ENCODE measurements at regions not wholly inside any gene's neighbourhood (a gene's known extent, or its start where the extent isn't known, plus 50 kb on each side); places are given as distances from the start of the nearest gene placed in this dataset.
"Not testable (repeated sequence)": the region's sequence is repeated elsewhere in the genome, so short reads cannot be mapped to it uniquely, and the experiment has no call there.

- no peaks in the 10 kb centered on the region for H3K27me3 Mint-ChIP-seq (ENCODE audit: low read depth)
- ATAC-seq (replicated peaks in 1 of 2) (no peak), DNase-seq (no peak)
- H3K4me1 Mint-ChIP-seq (ENCODE audit: low read depth): no peaks in the 10 kb centered on the region
- H3K9me3 Mint-ChIP-seq: peaks cover 0 to 1% of the 10 kb centered on the region in 2 donors
- H3K4me3 Mint-ChIP-seq: no peak overlapping the region
- H3K36me3 Mint-ChIP-seq (ENCODE audit: insufficient read depth in 2 of 2): no peaks in the 10 kb centered on the region
- H3K27ac Mint-ChIP-seq: no peak overlapping the region
Observed at GRCh38 chrX:35561985-35562384, 236.2 kb upstream of the MAGEB16 start.

DNA sequence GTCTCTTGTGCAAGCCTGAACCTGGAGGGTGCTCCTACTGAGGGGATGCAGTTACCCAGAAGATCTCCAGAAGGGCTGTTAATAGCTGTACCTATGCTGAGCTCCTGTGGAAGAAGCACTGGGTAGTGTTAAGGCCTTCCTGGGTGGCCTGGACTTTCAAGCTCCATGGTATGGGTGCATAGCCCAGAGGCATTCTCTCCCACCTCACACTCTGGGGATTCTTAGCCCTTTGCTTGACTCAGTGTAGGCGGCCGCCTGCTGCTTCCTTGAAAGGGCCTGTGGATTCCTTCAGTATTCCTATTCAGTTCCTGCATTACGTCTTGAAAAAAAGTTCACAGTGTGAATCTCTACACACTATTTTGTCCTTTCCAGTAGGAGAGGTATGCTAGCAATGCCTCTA lies 235.7 kb upstream of the MAGEB16 start:
- no peaks in the 10 kb centered on the region for H3K4me1 Mint-ChIP-seq (ENCODE audit: low read depth)
- no peaks in the 10 kb centered on the region for H3K36me3 Mint-ChIP-seq (ENCODE audit: insufficient read depth in 2 of 2)
- H3K9me3 Mint-ChIP-seq: peaks cover 0 to 1% of the 10 kb centered on the region in 2 donors
- H3K27me3 Mint-ChIP-seq (ENCODE audit: low read depth): no peaks in the 10 kb centered on the region
- no peak overlapping the region for H3K27ac Mint-ChIP-seq
- DNase-seq (no peak), ATAC-seq (replicated peaks in 1 of 2) (no peak)
- no peak overlapping the region for H3K4me3 Mint-ChIP-seq

DNA sequence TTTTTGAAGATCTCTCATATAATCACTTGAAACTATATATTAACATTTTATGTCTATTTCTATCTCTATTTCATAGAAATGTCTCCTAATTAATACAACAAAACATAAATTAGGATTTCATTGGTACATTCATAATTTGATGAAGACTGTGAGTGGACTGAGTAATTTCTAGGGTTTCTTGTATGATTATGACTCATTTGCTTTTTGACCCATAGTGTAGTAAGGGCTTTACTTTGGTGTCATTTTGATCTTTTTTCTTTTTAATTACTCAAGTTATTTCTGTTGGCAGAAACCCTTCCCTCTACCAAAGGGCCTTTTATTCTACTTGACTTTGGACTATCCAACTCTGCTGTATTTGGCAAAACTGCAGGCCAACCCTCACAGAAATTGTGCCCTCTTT lies 207.9 kb upstream of the MAGEB16 start:
- Mint-ChIP-seq H3K27ac (no peak overlapping the region), H3K4me3 (no peak overlapping the region), H3K27me3 (ENCODE audit: low read depth) (no peaks in the 10 kb centered on the region), H3K9me3 (peaks cover 3 to 4% of the 10 kb centered on the region in 2 donors), H3K4me1 (ENCODE audit: low read depth) (no peaks in the 10 kb centered on the region), H3K36me3 (ENCODE audit: insufficient read depth in 2 of 2) (no peaks in the 10 kb centered on the region)
- DNase-seq (no peak), ATAC-seq (replicated peaks in 1 of 2) (no peak)

- not testable (repeated sequence) for H3K27ac Mint-ChIP-seq; H3K36me3 Mint-ChIP-seq (ENCODE audit: insufficient read depth in 2 of 2); H3K27me3 Mint-ChIP-seq (ENCODE audit: low read depth); H3K4me1 Mint-ChIP-seq (ENCODE audit: low read depth); ATAC-seq (replicated peaks in 1 of 2); H3K9me3 Mint-ChIP-seq; H3K4me3 Mint-ChIP-seq; DNase-seq
Observed at GRCh38 chrX:35611562-35611961, 186.6 kb upstream of the MAGEB16 start.

- Mint-ChIP-seq H3K9me3 (no peaks in the 10 kb centered on the region), H3K4me1 (ENCODE audit: low read depth) (no peaks in the 10 kb centered on the region), H3K27ac (no peak overlapping the region), H3K4me3 (no peak overlapping the region), H3K27me3 (ENCODE audit: low read depth) (no peaks in the 10 kb centered on the region), H3K36me3 (ENCODE audit: insufficient read depth in 2 of 2) (no peaks in the 10 kb centered on the region)
- DNase-seq (no peak), ATAC-seq (replicated peaks in 1 of 2) (no peak)
Observed at GRCh38 chrX:35617836-35618235, 180.3 kb upstream of the MAGEB16 start.

DNA sequence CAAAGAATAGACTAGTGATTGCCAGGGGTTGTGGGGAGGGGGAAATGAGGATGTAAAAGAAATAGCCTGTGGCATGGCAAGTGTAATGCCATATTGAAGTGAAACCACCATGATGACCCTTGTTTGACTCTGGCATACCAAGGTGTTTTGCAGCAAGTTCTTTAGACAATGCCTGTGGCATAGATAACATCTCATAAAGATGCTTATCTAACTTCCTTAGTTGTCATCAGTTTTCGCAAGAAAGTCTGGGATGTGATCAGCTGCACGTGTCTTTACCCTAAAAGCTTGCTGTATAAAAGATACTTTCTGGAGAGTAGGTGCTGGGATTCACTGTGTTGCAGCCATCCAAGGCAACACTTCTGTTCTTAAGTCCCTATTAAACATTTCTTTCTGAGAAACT lies 176.1 kb upstream of the MAGEB16 start:
- ATAC-seq (replicated peaks in 1 of 2) (no peak), DNase-seq (no peak)
- no peaks in the 10 kb centered on the region for H3K4me1 Mint-ChIP-seq (ENCODE audit: low read depth)
- H3K27ac Mint-ChIP-seq: no peak overlapping the region
- H3K27me3 Mint-ChIP-seq (ENCODE audit: low read depth): no peaks in the 10 kb centered on the region
- H3K9me3 Mint-ChIP-seq: peaks cover 0 to 5% of the 10 kb centered on the region in 2 donors
- H3K4me3 Mint-ChIP-seq: no peak overlapping the region
- peaks cover 0 to 2% of the 10 kb centered on the region in 2 donors for H3K36me3 Mint-ChIP-seq (ENCODE audit: insufficient read depth in 2 of 2)

- H3K27ac Mint-ChIP-seq: no peak overlapping the region
- ATAC-seq (replicated peaks in 1 of 2) (no peak), DNase-seq (no peak)
- no peak overlapping the region for H3K4me3 Mint-ChIP-seq
- peaks cover 0 to 6% of the 10 kb centered on the region in 2 donors for H3K9me3 Mint-ChIP-seq
- peaks cover 0 to 2% of the 10 kb centered on the region in 2 donors for H3K36me3 Mint-ChIP-seq (ENCODE audit: insufficient read depth in 2 of 2)
- H3K27me3 Mint-ChIP-seq (ENCODE audit: low read depth): no peaks in the 10 kb centered on the region
- H3K4me1 Mint-ChIP-seq (ENCODE audit: low read depth): no peaks in the 10 kb centered on the region
Observed at GRCh38 chrX:35622601-35623000, 175.5 kb upstream of the MAGEB16 start.

DNA sequence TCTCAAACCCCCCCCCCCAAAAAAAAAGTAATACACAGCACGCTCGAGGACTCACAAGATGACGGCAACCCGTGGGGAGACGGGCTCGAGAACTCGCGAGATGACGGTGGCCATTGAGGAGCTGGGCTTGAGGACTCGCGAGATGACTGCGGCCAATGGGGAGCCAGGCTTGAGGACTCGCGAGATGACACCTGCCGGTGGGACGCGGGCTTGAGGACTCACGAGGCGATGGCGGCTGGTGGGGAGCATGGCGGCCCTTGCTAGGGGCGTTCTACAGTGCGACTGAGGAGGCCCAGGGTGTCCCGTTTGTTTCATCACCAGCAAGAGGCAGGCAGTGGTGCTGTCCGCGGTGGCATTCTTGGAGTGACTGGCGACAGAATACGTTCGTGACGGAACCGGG lies 172.4 kb upstream of the MAGEB16 start:
- Mint-ChIP-seq H3K4me1 (ENCODE audit: low read depth) (no peaks in the 10 kb centered on the region), H3K4me3 (no peak overlapping the region), H3K9me3 (peaks cover 0 to 11% of the 10 kb centered on the region in 2 donors), H3K36me3 (ENCODE audit: insufficient read depth in 2 of 2) (peaks cover 0 to 2% of the 10 kb centered on the region in 2 donors), H3K27me3 (ENCODE audit: low read depth) (no peaks in the 10 kb centered on the region), H3K27ac (no peak overlapping the region)
- ATAC-seq (replicated peaks in 1 of 2) (no peak), DNase-seq (no peak)

DNA sequence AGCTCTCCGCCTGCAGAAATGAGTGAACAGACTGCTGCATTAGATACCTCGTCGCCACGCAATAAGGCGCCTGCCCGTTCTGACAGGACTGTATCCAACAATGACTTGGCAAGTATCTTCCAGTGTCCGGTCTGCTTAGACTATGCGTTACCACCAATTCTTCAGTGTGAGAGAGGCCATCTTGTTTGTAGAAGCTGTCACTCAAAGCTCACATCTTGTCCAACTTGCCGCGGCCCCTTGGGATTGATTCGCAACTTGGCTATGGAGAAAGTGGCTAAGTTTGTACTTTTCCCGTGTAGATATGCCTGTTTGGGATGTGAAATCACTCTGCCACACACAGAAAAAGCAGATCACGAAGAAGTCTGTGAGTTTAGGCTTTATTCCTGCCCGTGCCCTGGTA lies 172.0 kb upstream of the MAGEB16 start:
- Mint-ChIP-seq H3K4me3 (no peak overlapping the region), H3K36me3 (ENCODE audit: insufficient read depth in 2 of 2) (peaks cover 0 to 2% of the 10 kb centered on the region in 2 donors), H3K27ac (no peak overlapping the region), H3K9me3 (peaks cover 0 to 11% of the 10 kb centered on the region in 2 donors), H3K27me3 (ENCODE audit: low read depth) (no peaks in the 10 kb centered on the region), H3K4me1 (ENCODE audit: low read depth) (no peaks in the 10 kb centered on the region)
- no peak for DNase-seq
- no peak for ATAC-seq (replicated peaks in 1 of 2)

GRCh38 chrX:35635971-35636370 lies 162.2 kb upstream of the MAGEB16 start:
- not testable (repeated sequence) for H3K4me3 Mint-ChIP-seq; H3K27ac Mint-ChIP-seq; ATAC-seq (replicated peaks in 1 of 2); H3K27me3 Mint-ChIP-seq (ENCODE audit: low read depth); H3K4me1 Mint-ChIP-seq (ENCODE audit: low read depth); DNase-seq; H3K36me3 Mint-ChIP-seq (ENCODE audit: insufficient read depth in 2 of 2)
- peaks cover 0 to 10% of the 10 kb centered on the region in 2 donors for H3K9me3 Mint-ChIP-seq

- no peaks in the 10 kb centered on the region for H3K36me3 Mint-ChIP-seq (ENCODE audit: insufficient read depth in 2 of 2)
- peaks cover 0 to 2% of the 10 kb centered on the region in 2 donors for H3K9me3 Mint-ChIP-seq
- no peaks in the 10 kb centered on the region for H3K4me1 Mint-ChIP-seq (ENCODE audit: low read depth)
- no peaks in the 10 kb centered on the region for H3K27me3 Mint-ChIP-seq (ENCODE audit: low read depth)
- no peak overlapping the region for H3K27ac Mint-ChIP-seq
- H3K4me3 Mint-ChIP-seq: no peak overlapping the region
- DNase-seq (no peak), ATAC-seq (replicated peaks in 1 of 2) (no peak)
Observed at GRCh38 chrX:35664833-35665232, 133.3 kb upstream of the MAGEB16 start.

DNA sequence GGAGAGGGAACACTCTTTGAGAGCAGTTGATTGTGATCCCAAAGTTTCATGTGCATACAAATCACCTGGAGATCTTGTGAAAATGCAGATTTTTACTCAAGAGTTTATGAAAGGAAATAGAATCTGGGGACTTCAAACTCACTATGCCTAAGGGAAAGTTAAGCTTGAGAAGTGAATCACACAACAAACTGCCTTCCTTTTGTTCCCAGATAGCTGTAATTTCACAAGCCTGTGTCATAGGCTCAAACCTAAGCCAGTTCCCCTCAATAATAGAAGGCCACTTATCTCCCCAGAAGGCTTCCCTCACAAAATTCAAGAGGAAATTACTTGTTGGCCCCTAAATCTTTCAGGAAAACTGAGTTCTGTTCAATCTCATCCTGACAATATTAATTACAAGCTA lies 132.8 kb upstream of the MAGEB16 start:
- Mint-ChIP-seq H3K4me3 (no peak overlapping the region), H3K36me3 (ENCODE audit: insufficient read depth in 2 of 2) (no peaks in the 10 kb centered on the region), H3K4me1 (ENCODE audit: low read depth) (no peaks in the 10 kb centered on the region), H3K27me3 (ENCODE audit: low read depth) (no peaks in the 10 kb centered on the region), H3K27ac (no peak overlapping the region), H3K9me3 (peaks cover 0 to 2% of the 10 kb centered on the region in 2 donors)
- ATAC-seq (replicated peaks in 1 of 2) (no peak), DNase-seq (no peak)

- no peak for ATAC-seq (replicated peaks in 1 of 2)
- Mint-ChIP-seq H3K9me3 (peaks cover 0 to 7% of the 10 kb centered on the region in 2 donors), H3K36me3 (ENCODE audit: insufficient read depth in 2 of 2) (peaks cover 0 to 2% of the 10 kb centered on the region in 2 donors), H3K27me3 (ENCODE audit: low read depth) (peaks cover 6% of the 10 kb centered on the region), H3K4me3 (no peak overlapping the region), H3K27ac (no peak overlapping the region), H3K4me1 (ENCODE audit: low read depth) (no peaks in the 10 kb centered on the region)
- DNase-seq: no peak
Observed at GRCh38 chrX:35670889-35671288, 127.3 kb upstream of the MAGEB16 start.

GRCh38 chrX:35675151-35675550 lies 123.0 kb upstream of the MAGEB16 start:
- H3K27me3 Mint-ChIP-seq (ENCODE audit: low read depth): peaks cover 6% of the 10 kb centered on the region
- H3K27ac Mint-ChIP-seq: no peak overlapping the region
- DNase-seq: no peak
- peaks cover 0 to 5% of the 10 kb centered on the region in 2 donors for H3K9me3 Mint-ChIP-seq
- no peak overlapping the region for H3K4me3 Mint-ChIP-seq
- peaks cover 0 to 2% of the 10 kb centered on the region in 2 donors for H3K36me3 Mint-ChIP-seq (ENCODE audit: insufficient read depth in 2 of 2)
- no peak for ATAC-seq (replicated peaks in 1 of 2)
- no peaks in the 10 kb centered on the region for H3K4me1 Mint-ChIP-seq (ENCODE audit: low read depth)

Measured in activated T-cell treated with anti-CD3 and anti-CD28 coated beads, Interleukin-2, amount 50 U/mL, for 72 hours (primary cell).